ENCODE measurements at regions not wholly inside any gene's neighbourhood (a gene's known extent, or its start where the extent isn't known, plus 50 kb on each side); places are given as distances from the start of the nearest gene placed in this dataset.
"Not testable (repeated sequence)": the region's sequence is repeated elsewhere in the genome, so short reads cannot be mapped to it uniquely, and the experiment has no call there.

- DNase-seq (ENCODE audit: low read depth, low spot score) = no peak
Observed at GRCh38 chr9:108765265-108765664, 90.5 kb downstream of the ACTL7B start.

GRCh38 chr9:108762348-108763055 lies 93.3 kb downstream of the ACTL7B start:
- no peak for DNase-seq (ENCODE audit: low read depth, low spot score)

GRCh38 chr9:108761655-108762347 lies 94.0 kb downstream of the ACTL7B start:
- peak; percentile 75 for DNase-seq (ENCODE audit: low read depth, low spot score)

GRCh38 chr9:108760841-108761240 lies 94.9 kb downstream of the ACTL7B start:
- DNase-seq (ENCODE audit: low read depth, low spot score) = no peak

- no peak for DNase-seq (ENCODE audit: low read depth, low spot score)
Observed at GRCh38 chr9:108759835-108760234, 96.0 kb downstream of the ACTL7B start.

GRCh38 chr9:108759399-108759798 lies 96.4 kb downstream of the ACTL7B start:
- DNase-seq (ENCODE audit: low read depth, low spot score) = no peak

- peak; percentile 41 for DNase-seq (ENCODE audit: low read depth, low spot score)
Observed at GRCh38 chr9:108756746-108757490, 98.9 kb downstream of the ACTL7B start.

- DNase-seq (ENCODE audit: low read depth, low spot score) = no peak
Observed at GRCh38 chr9:108755979-108756378, 99.8 kb downstream of the ACTL7B start.

GRCh38 chr9:108751369-108751768 lies 104.4 kb downstream of the ACTL7B start:
- DNase-seq (ENCODE audit: low read depth, low spot score) = no peak

- DNase-seq (ENCODE audit: low read depth, low spot score) = no peak
Observed at GRCh38 chr9:108750661-108751215, 105.0 kb downstream of the ACTL7B start.

GRCh38 chr9:108748776-108749175 lies 107.0 kb downstream of the ACTL7B start:
- DNase-seq (ENCODE audit: low read depth, low spot score) = no peak

- no peak for DNase-seq (ENCODE audit: low read depth, low spot score)
Observed at GRCh38 chr9:108746864-108747263, 108.9 kb downstream of the ACTL7B start.

- no peak for DNase-seq (ENCODE audit: low read depth, low spot score)
Observed at GRCh38 chr9:108746001-108746400, 109.8 kb downstream of the ACTL7B start.

GRCh38 chr9:108744641-108745040 lies 111.1 kb downstream of the ACTL7B start:
- DNase-seq (ENCODE audit: low read depth, low spot score) = no peak

GRCh38 chr9:108743901-108744371 lies 111.8 kb downstream of the ACTL7B start:
- DNase-seq (ENCODE audit: low read depth, low spot score) = peak; percentile 69

- DNase-seq (ENCODE audit: low read depth, low spot score) = no peak
Observed at GRCh38 chr9:108743416-108743815, 112.4 kb downstream of the ACTL7B start.

- DNase-seq (ENCODE audit: low read depth, low spot score) = no peak
Observed at GRCh38 chr9:108742191-108742590, 113.6 kb downstream of the ACTL7B start.

GRCh38 chr9:108731292-108731691 lies 124.5 kb downstream of the ACTL7B start:
- DNase-seq (ENCODE audit: low read depth, low spot score) = not testable (repeated sequence)

GRCh38 chr9:108727580-108728111 lies 128.1 kb downstream of the ACTL7B start:
- DNase-seq (ENCODE audit: low read depth, low spot score) = no peak

- no peak for DNase-seq (ENCODE audit: low read depth, low spot score)
Observed at GRCh38 chr9:108724652-108725051, 131.1 kb downstream of the ACTL7B start.

GRCh38 chr9:108724122-108724521 lies 131.7 kb downstream of the ACTL7B start:
- DNase-seq (ENCODE audit: low read depth, low spot score) = no peak

- DNase-seq (ENCODE audit: low read depth, low spot score) = no peak
Observed at GRCh38 chr9:108722396-108722795, 133.4 kb downstream of the ACTL7B start.
